KBM-7 (cell line): ENCODE measurements at regions not wholly inside any gene's neighbourhood (a gene's known extent, or its start where the extent isn't known, plus 50 kb on each side); places are given as distances from the start of the nearest gene placed in this dataset.
"Not testable (repeated sequence)": the region's sequence is repeated elsewhere in the genome, so short reads cannot be mapped to it uniquely, and the experiment has no call there.

Experiments used
- DNase-seq: peaks from one replicate; pipeline ENCODE4 v3.0.0-alpha.2; 2015
- in situ Hi-C: fragments of 300-500 bp; cut with MboI; formaldehyde crosslinking; loops from 2 replicates; pipeline ENCODE4 v1.14.3; 2020; ENCODE audit warnings: low sequenced_read_pairs, low pct_unique_long_range_greater_than_20kb, mixed read lengths

GRCh38 chr2:159880729-159881128 lies 82.7 kb upstream of the CD302 start:
- DNase-seq: no peak
- in situ Hi-C loops: no loop called here

- in situ Hi-C loops: no loop called here
- no peak for DNase-seq
These were observed 81.1 kb upstream of the CD302 start for GRCh38 chr2:159879051-159879604.

GRCh38 chr2:159875083-159875482 lies 77.1 kb upstream of the CD302 start:
- DNase-seq: peak; percentile 33
- in situ Hi-C loops: no loop called here

- DNase-seq: peak; percentile 49
- in situ Hi-C loops: no loop called here
These were observed 75.2 kb upstream of the CD302 start for GRCh38 chr2:159873258-159873657.

GRCh38 chr2:159872353-159872752 lies 74.3 kb upstream of the CD302 start:
- in situ Hi-C loops: no loop called here

GRCh38 chr2:159868598-159869159 lies 70.7 kb upstream of the CD302 start:
- DNase-seq, in situ Hi-C loops: not testable (repeated sequence)

More at GRCh38 chr2:159872353-159872752, 74.3 kb upstream of the CD302 start:
- no peak for DNase-seq

GRCh38 chr2:159867567-159868361 lies 69.8 kb upstream of the CD302 start:
- DNase-seq: no peak
- in situ Hi-C loops: no loop called here

GRCh38 chr2:159863526-159864160 lies 65.6 kb upstream of the CD302 start:
- DNase-seq: no peak
- in situ Hi-C loops: no loop called here

- in situ Hi-C loops: no loop called here
- DNase-seq: no peak
These were observed 62.7 kb upstream of the CD302 start for GRCh38 chr2:159860581-159861310.

- DNase-seq: no peak
- in situ Hi-C loops: no loop called here
These were observed 61.6 kb upstream of the CD302 start for GRCh38 chr2:159859583-159859982.

GRCh38 chr2:159856760-159857159 lies 58.8 kb upstream of the CD302 start:
- DNase-seq: no peak
- in situ Hi-C loops: no loop called here

GRCh38 chr2:159855557-159856061 lies 57.6 kb upstream of the CD302 start:
- in situ Hi-C loops: no loop called here
- no peak for DNase-seq

GRCh38 chr2:159855143-159855542 lies 57.1 kb upstream of the CD302 start:
- in situ Hi-C loops: no loop called here
- no peak for DNase-seq

GRCh38 chr2:159854481-159854880 lies 56.5 kb upstream of the CD302 start:
- in situ Hi-C loops: no loop called here
- DNase-seq: no peak

GRCh38 chr2:159853101-159853500 lies 55.1 kb upstream of the CD302 start:
- in situ Hi-C loops: no loop called here
- no peak for DNase-seq

- no peak for DNase-seq
- in situ Hi-C loops: no loop called here
These were observed 53.9 kb upstream of the CD302 start for GRCh38 chr2:159851941-159852340.

- in situ Hi-C loops: no loop called here
These were observed 52.8 kb upstream of the CD302 start for GRCh38 chr2:159850789-159851188.

GRCh38 chr2:159849160-159849813 lies 51.3 kb upstream of the CD302 start:
- DNase-seq: no peak
- in situ Hi-C loops: no loop called here

More at GRCh38 chr2:159850789-159851188, 52.8 kb upstream of the CD302 start:
- no peak for DNase-seq
